ENCODE measurements at regions not wholly inside any gene's neighbourhood (a gene's known extent, or its start where the extent isn't known, plus 50 kb on each side); places are given as distances from the start of the nearest gene placed in this dataset.

DNA sequence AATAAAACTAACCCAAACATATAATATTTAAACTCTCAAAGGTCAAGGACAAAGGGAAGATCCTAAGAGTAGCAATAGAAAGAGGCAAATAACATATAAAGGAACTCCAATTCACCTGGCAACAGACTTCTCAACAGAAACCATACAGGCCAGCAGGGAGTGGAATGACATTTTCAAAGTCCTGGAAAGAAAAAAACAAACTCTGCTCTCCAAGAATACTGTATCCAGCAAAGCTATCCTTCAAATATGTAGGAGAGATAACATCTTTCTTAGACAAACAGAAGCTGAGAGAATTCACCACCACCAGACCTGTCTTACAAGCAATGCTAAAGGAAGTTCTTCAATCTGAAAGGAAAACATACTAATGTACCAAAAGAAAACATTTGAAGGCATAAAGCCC lies 51.5 kb upstream of the TMEM158 start:
- DNase-seq (ENCODE audit: low read depth): no peak
- TF ChIP-seq, protein P1, sequence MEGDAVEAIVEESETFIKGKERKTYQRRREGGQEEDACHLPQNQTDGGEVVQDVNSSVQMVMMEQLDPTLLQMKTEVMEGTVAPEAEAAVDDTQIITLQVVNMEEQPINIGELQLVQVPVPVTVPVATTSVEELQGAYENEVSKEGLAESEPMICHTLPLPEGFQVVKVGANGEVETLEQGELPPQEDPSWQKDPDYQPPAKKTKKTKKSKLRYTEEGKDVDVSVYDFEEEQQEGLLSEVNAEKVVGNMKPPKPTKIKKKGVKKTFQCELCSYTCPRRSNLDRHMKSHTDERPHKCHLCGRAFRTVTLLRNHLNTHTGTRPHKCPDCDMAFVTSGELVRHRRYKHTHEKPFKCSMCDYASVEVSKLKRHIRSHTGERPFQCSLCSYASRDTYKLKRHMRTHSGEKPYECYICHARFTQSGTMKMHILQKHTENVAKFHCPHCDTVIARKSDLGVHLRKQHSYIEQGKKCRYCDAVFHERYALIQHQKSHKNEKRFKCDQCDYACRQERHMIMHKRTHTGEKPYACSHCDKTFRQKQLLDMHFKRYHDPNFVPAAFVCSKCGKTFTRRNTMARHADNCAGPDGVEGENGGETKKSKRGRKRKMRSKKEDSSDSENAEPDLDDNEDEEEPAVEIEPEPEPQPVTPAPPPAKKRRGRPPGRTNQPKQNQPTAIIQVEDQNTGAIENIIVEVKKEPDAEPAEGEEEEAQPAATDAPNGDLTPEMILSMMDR (conservative IDR thresholded peaks at IDR 0.05; ENCODE audit: low read depth, low read length): no peak
- no peak overlapping the region for H3K4me3 ChIP-seq (ENCODE audit: low read depth, low read length)

DNA sequence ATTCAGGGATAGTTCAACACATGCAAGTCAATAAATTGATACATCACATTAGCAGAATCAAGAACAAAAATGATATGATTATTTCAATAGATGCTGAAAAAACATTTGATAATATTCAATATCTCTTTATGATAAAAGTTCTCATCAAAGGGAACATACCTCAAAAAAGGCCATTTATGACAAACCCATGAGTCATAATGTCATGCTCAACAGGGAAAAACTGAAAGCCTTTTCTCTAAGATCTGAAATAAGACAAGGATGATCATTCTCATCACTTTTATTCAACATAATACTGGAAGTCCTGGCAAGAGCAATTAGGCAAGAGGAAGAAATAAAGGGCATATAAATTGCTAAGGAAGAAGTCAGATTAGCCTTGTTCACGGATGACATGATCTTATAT lies 54.1 kb upstream of the TMEM158 start:
- TF ChIP-seq, protein P1 (conservative IDR thresholded peaks at IDR 0.05; ENCODE audit: low read depth, low read length): no peak
- no peak for DNase-seq (ENCODE audit: low read depth)

DNA sequence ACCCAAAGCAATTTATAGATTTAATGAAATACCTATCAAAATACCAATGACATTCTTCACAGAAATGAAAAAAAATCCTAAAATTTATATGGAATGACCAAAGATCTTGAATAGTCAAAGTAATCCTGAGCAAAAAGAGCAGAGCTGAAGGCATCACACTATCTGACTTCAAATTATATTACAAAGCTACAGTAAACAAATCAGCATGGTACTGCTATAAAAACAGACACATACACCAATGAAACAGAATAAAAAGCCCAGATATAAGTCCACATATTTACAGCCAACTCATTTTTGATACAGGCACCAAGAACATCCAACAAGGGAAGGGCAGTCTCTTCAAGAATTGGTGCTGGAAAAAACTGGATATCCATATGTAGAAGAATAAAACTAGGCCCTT lies 54.9 kb upstream of the TMEM158 start:
- DNase-seq (ENCODE audit: low read depth): no peak
- no peak overlapping the region for H3K4me3 ChIP-seq (ENCODE audit: low read depth, low read length)
- TF ChIP-seq, protein P1 (conservative IDR thresholded peaks at IDR 0.05; ENCODE audit: low read depth, low read length): no peak

More for the DNA sequence above, 54.1 kb upstream of the TMEM158 start:
- no peak overlapping the region for H3K4me3 ChIP-seq (ENCODE audit: low read depth, low read length)

DNA sequence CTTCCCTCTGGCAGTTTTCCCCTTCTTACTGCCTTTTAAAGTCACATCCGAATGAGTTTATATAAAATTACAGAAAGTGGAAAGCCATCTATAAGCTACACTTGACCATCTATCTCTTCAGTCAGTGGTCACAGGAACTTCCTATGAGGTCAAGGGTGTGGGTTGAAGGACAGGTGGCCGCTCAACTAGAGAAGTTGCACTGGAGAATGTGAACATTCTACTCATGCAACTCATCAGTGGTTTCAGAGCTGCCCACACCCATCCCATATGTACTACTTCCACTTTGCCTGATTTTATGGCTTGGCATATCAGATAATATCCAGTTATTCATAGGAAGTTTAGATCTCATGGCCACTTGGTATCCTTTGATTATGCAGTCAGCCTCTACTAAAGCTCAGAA lies 57.4 kb upstream of the TMEM158 start:
- TF ChIP-seq, protein P1 (conservative IDR thresholded peaks at IDR 0.05; ENCODE audit: low read depth, low read length): no peak
- no peak for DNase-seq (ENCODE audit: low read depth)
- no peak overlapping the region for H3K4me3 ChIP-seq (ENCODE audit: low read depth, low read length)

DNA sequence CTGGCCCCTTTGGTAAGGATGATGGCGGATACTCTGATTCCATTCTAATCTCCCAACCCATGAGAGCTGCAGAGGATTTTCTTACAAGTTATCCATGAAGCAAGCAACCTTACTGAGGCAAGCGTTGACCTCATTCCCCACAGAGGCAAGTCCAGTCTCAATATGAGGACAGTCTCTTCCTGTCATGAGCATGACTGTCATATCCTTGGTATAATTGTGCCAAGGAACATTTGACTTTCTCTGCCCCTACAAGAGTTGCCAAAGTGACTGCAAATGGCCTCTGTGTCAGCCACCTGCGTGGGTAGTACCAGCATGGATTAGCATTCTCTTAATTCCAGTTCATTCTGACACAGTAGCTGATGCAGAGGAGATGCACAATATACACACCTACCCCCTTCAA lies 71.2 kb upstream of the TMEM158 start:
- no peak overlapping the region for H3K4me3 ChIP-seq (ENCODE audit: low read depth, low read length)
- TF ChIP-seq, protein P1 (conservative IDR thresholded peaks at IDR 0.05; ENCODE audit: low read depth, low read length): no peak
- DNase-seq (ENCODE audit: low read depth): no peak

DNA sequence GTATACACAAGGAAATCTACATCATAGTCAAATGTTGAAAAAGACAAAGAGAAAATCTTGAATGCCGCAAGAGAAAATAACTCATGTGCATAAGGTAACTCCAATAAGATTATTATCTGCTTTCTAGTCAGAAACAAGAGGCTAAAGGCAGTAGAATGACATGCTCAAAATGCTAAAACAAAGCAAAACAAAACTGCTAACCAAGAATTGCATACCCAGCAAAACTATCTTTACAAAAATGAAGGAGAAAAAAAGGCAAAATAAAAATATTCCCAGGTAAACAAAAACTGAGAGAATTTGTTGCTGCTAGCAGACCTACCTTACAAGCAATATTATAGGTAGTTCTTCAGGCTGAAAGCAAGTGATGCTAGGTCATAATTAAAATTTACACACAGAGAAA lies 76.4 kb upstream of the TMEM158 start:
- no peak overlapping the region for H3K4me3 ChIP-seq (ENCODE audit: low read depth, low read length)
- DNase-seq (ENCODE audit: low read depth): no peak
- TF ChIP-seq, protein P1 (conservative IDR thresholded peaks at IDR 0.05; ENCODE audit: low read depth, low read length): no peak

DNA sequence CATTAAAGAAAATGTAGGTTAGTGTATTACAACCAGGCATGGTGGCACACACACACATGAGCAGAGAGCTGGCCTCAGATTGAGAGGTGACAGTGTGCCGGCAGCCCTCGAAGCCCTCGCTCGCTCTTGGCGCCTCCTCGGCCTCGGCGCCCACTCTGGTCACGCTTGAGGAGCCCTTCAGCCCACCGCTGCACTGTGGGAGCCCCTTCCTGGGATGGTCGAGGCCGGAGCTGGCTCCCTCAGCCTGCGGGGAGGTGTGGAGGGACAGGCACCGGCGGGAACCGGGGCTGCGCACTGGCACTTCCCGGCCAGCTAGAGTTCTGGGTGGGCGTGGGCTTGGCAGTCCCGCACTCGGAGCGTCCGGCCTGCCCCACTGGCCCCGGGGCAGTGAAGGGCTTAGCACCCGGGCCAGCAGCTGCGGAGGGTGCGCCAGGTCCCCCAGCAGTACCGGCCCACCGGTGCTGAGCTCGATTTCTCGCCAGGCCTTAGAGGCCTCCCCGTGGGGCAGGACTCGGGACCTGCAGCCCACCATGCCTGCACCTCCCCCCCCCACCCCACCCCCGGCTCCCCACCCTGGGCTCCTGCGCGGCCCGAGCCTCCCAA lies 80.4 kb upstream of the TMEM158 start:
- no peak for DNase-seq (ENCODE audit: low read depth)
- TF ChIP-seq, protein P1 (conservative IDR thresholded peaks at IDR 0.05; ENCODE audit: low read depth, low read length): no peak
- no peak overlapping the region for H3K4me3 ChIP-seq (ENCODE audit: low read depth, low read length)

Data from choroid plexus epithelial cell (primary cell).